ENCODE measurements at regions not wholly inside any gene's neighbourhood (a gene's known extent, or its start where the extent isn't known, plus 50 kb on each side); places are given as distances from the start of the nearest gene placed in this dataset.

- no peak for DNase-seq
- intact Hi-C loops (cut with micrococcal nuclease) = no loop called here
- no peak for ATAC-seq
Observed at GRCh38 chr1:102089791-102090190, 93.1 kb upstream of the OLFM3 start.

GRCh38 chr1:102085896-102086295 is 89.2 kb upstream of the OLFM3 start:
- DNase-seq = no peak
- intact Hi-C loops (cut with micrococcal nuclease) = no loop called here
- no peak for ATAC-seq

GRCh38 chr1:102084771-102085535 is 88.2 kb upstream of the OLFM3 start:
- ATAC-seq (no peak), DNase-seq (no peak)
- intact Hi-C loops (cut with micrococcal nuclease) = no loop called here

GRCh38 chr1:102083192-102083591 is 86.5 kb upstream of the OLFM3 start:
- ATAC-seq (no peak), DNase-seq (no peak)
- intact Hi-C loops (cut with micrococcal nuclease) = no loop called here

GRCh38 chr1:102074874-102075273 is 78.1 kb upstream of the OLFM3 start:
- DNase-seq = no peak
- ATAC-seq = no peak
- intact Hi-C loops (cut with micrococcal nuclease) = no loop called here

- DNase-seq = no peak
- intact Hi-C loops (cut with micrococcal nuclease) = no loop called here
- ATAC-seq = no peak
Observed at GRCh38 chr1:102071451-102071850, 74.7 kb upstream of the OLFM3 start.

GRCh38 chr1:102050556-102050955 is 53.8 kb upstream of the OLFM3 start:
- intact Hi-C loops (cut with micrococcal nuclease) = no loop called here
- DNase-seq (no peak), ATAC-seq (no peak)

DNA sequence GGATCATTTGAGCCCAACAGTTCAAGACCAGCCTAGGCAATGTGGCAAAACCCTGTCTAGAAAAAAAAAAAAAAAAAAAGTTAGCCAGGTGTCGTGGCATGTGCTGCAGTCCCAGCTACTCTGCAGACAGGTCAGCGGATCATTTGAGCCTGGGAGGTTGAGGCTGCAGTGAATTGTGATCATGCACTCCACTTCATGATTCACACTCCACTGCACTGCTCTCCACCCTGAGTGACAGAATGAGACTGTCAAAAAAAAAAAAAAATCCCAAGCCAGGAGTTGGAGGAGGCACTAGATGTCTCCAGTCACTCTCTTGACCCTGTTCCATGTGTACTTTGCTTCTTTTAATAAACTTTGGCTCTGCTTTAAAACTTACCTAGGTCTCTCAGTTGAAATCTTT is 51.0 kb upstream of the OLFM3 start:
- no peak for DNase-seq
- no peak for ATAC-seq
- intact Hi-C loops (cut with micrococcal nuclease) = no loop called here

All from left ventricle myocardium superior (tissue), 1 donor.